Type B pancreatic cell (in vitro differentiated cells): ENCODE measurements at regions not wholly inside any gene's neighbourhood (a gene's known extent, or its start where the extent isn't known, plus 50 kb on each side); places are given as distances from the start of the nearest gene placed in this dataset.

Source experiments
- DNase-seq: peaks from one replicate; pipeline ENCODE4 v3.0.0; 2021; ENCODE audit warnings: mixed read lengths; ENCODE audit not compliant: unreplicated experiment; ENCODE audit errors: extremely low spot score
- H3K27ac Mint-ChIP-seq: 2 replicates; pipeline ENCODE4 v1.8.0; 2021; ENCODE audit warnings: mild to moderate bottlenecking, mixed read lengths
- H3K27me3 Mint-ChIP-seq: 2 replicates; pipeline ENCODE4 v1.8.0; 2021; ENCODE audit warnings: mixed read lengths
- H3K36me3 Mint-ChIP-seq: 2 replicates; pipeline ENCODE4 v1.8.0; 2021; ENCODE audit warnings: mixed read lengths
- H3K4me1 Mint-ChIP-seq: one replicate; pipeline ENCODE4 v1.8.0; 2021; ENCODE audit warnings: mixed read lengths; ENCODE audit not compliant: unreplicated experiment
- H3K4me3 Mint-ChIP-seq: 2 replicates; pipeline ENCODE4 v1.8.0; 2021; ENCODE audit warnings: mild to moderate bottlenecking, mixed read lengths
- H3K9me3 Mint-ChIP-seq: 2 replicates; pipeline ENCODE4 v1.8.0; 2021; ENCODE audit warnings: mixed read lengths
- CTCF ChIP-seq: fragments of 200-600 bp; sonication (generic); conservative IDR thresholded peaks from 2 replicates; pipeline ENCODE4 v1.5.0; 2021; ENCODE audit warnings: antibody characterized with exemption, mild to moderate bottlenecking

- Mint-ChIP-seq H3K27me3 (peaks cover 8% of the 10 kb centered on the region), H3K27ac (no peak overlapping the region), H3K4me1 (peaks cover 3% of the 10 kb centered on the region), H3K9me3 (peaks cover 4% of the 10 kb centered on the region), H3K4me3 (no peak overlapping the region), H3K36me3 (no peaks in the 10 kb centered on the region)
- no peak for TF ChIP-seq CTCF
- DNase-seq = no peak
Observed at GRCh38 chr18:55106906-55107305, 147.6 kb upstream of the CCDC68 start.

- Mint-ChIP-seq H3K4me3 (no peak overlapping the region), H3K4me1 (peaks cover 3% of the 10 kb centered on the region), H3K36me3 (no peaks in the 10 kb centered on the region), H3K27me3 (peaks cover 8% of the 10 kb centered on the region), H3K27ac (no peak overlapping the region), H3K9me3 (peaks cover 4% of the 10 kb centered on the region)
- TF ChIP-seq CTCF = no peak
- no peak for DNase-seq
Observed at GRCh38 chr18:55106466-55106865, 147.2 kb upstream of the CCDC68 start.

GRCh38 chr18:55105873-55106272, 146.6 kb upstream of the CCDC68 start:
- Mint-ChIP-seq H3K27me3 (peaks cover 8% of the 10 kb centered on the region), H3K36me3 (no peaks in the 10 kb centered on the region), H3K27ac (no peak overlapping the region), H3K9me3 (peaks cover 4% of the 10 kb centered on the region), H3K4me3 (no peak overlapping the region), H3K4me1 (peaks cover 7% of the 10 kb centered on the region)
- no peak for DNase-seq
- no peak for TF ChIP-seq CTCF

GRCh38 chr18:55102958-55103456, 143.7 kb upstream of the CCDC68 start:
- Mint-ChIP-seq H3K36me3 (no peaks in the 10 kb centered on the region), H3K4me3 (no peak overlapping the region), H3K27ac (no peak overlapping the region), H3K4me1 (peaks cover 7% of the 10 kb centered on the region), H3K9me3 (peaks cover 4% of the 10 kb centered on the region), H3K27me3 (peaks cover 2% of the 10 kb centered on the region)
- no peak for DNase-seq
- TF ChIP-seq CTCF = no peak

- no peak for DNase-seq
- Mint-ChIP-seq H3K27me3 (peaks cover 2% of the 10 kb centered on the region), H3K4me1 (peaks cover 12% of the 10 kb centered on the region), H3K9me3 (peaks cover 4% of the 10 kb centered on the region), H3K4me3 (no peak overlapping the region), H3K36me3 (no peaks in the 10 kb centered on the region), H3K27ac (no peak overlapping the region)
- no peak for TF ChIP-seq CTCF
Observed at GRCh38 chr18:55102501-55102900, 143.2 kb upstream of the CCDC68 start.

GRCh38 chr18:55101458-55101824, 142.2 kb upstream of the CCDC68 start:
- Mint-ChIP-seq H3K27me3 (peaks cover 2% of the 10 kb centered on the region), H3K36me3 (no peaks in the 10 kb centered on the region), H3K9me3 (peaks cover 4% of the 10 kb centered on the region), H3K4me1 (peaks cover 23% of the 10 kb centered on the region), H3K4me3 (no peak overlapping the region), H3K27ac (no peak overlapping the region)
- no peak for DNase-seq
- TF ChIP-seq CTCF = no peak
